K562 (cell line): ENCODE measurements at regions not wholly inside any gene's neighbourhood (a gene's known extent, or its start where the extent isn't known, plus 50 kb on each side); places are given as distances from the start of the nearest gene placed in this dataset.

ENCODE experiments used
- ATAC-seq: fragments of 200-7000 bp; cut with Tn5 transposase; 3 replicates; pipeline ENCODE4 v1.9.1; 2020; ENCODE audit warnings: moderate library complexity
- BruUV-seq: library from RNA; stranded (reverse); fragments of 400-500 nt; replicated peaks from 2 replicates; lab custom pipeline; 2021; lab: Mats Ljungman, UMichigan
- CTCF ChIA-PET: fragments of 300-600 bp; formaldehyde crosslinking; extraction: SDS; loops from one replicate; lab custom pipeline; 2021; ENCODE audit warnings: low intra/inter-chr PET ratio; lab: Yijun Ruan, JAX
- POLR2A ChIA-PET: fragments of 300-600, 350-650 bp; sonication (Branson Sonifier 250); formaldehyde crosslinking; extraction: SDS; loops from one replicate; lab custom pipeline; 2021; ENCODE audit warnings: antibody characterized with exemption, inconsistent platforms; lab: Yijun Ruan, JAX
- DNase-seq, 4 experiments: peaks; one replicate each; pipeline versions ENCODE4 v3.0.0 to v3.0.0-alpha.2; 2011 to 2018; ENCODE audit warnings: low spot score in 3 of 4, mixed read lengths in 3 of 4; ENCODE audit errors: extremely low read depth in 1 of 4
- FAIRE-seq: peaks from 2 replicates; lab custom pipeline; 2011; peaks lifted over from hg19 to GRCh38; lab: Jason Lieb, UNC
- H2AFZ ChIP-seq: 2 replicates; pipeline ENCODE4 v1.6.0; 2011; ENCODE audit warnings: low read depth, low read length, control low read depth, inconsistent platforms
- H3K27ac ChIP-seq: fragments of 200-600 bp; 3 replicates; pipeline ENCODE4 v1.8.0; 2011; ENCODE audit warnings: low read depth, mild to moderate bottlenecking, control low read depth, inconsistent platforms, low read length, moderate library complexity, mixed read lengths; ENCODE audit errors: extremely low read depth
- H3K27me3 ChIP-seq, 2 experiments: fragments of 300-600 bp in 1 of 2; 2 replicates in 1 of 2; 3 replicates in 1 of 2; pipeline versions ENCODE4 v1.6.0 to v1.8.0; 2011; ENCODE audit warnings: inconsistent platforms in 2 of 2, low read length in 2 of 2, mild to moderate bottlenecking in 1 of 2, mixed read lengths in 1 of 2, moderate library complexity in 1 of 2; ENCODE audit not compliant: control insufficient read depth in 2 of 2, insufficient read depth in 2 of 2
- H3K36me3 ChIP-seq: fragments of 300-600 bp; 3 replicates; pipeline ENCODE4 v1.8.0; 2011; ENCODE audit warnings: mild to moderate bottlenecking, low read length, inconsistent platforms; ENCODE audit not compliant: control insufficient read depth, insufficient read depth
- H3K4me1 ChIP-seq, 2 experiments: fragments of 200-600 bp in 1 of 2; replicated peaks in 1 of 2; 2 replicates in 1 of 2; 3 replicates in 1 of 2; pipeline versions ENCODE4 v1.5.1 to v1.8.0; 2011; ENCODE audit warnings: inconsistent platforms in 2 of 2, low read length in 2 of 2, mild to moderate bottlenecking in 1 of 2, mixed read lengths in 1 of 2, moderate library complexity in 1 of 2; ENCODE audit not compliant: control insufficient read depth in 2 of 2, insufficient read depth in 2 of 2
- H3K4me2 ChIP-seq: 2 replicates; pipeline ENCODE4 v1.6.1; 2011; ENCODE audit warnings: low read length, control low read depth, inconsistent platforms, mixed read lengths; ENCODE audit not compliant: insufficient read depth
- H3K4me3 ChIP-seq: fragments of 200-600 bp; sonication (generic), shearing (Covaris generic); 2 replicates; pipeline ENCODE4 v1.5.1; 2016; ENCODE audit warnings: control low read depth, inconsistent platforms
- H3K79me2 ChIP-seq: fragments of 200-600 bp; 3 replicates; pipeline ENCODE4 v1.8.0; 2011; ENCODE audit warnings: low read length, inconsistent platforms; ENCODE audit not compliant: control insufficient read depth, insufficient read depth
- H3K9ac ChIP-seq, 2 experiments: 2 replicates each; pipeline versions ENCODE4 v1.6.0 to v1.6.1; 2011; ENCODE audit warnings: low read depth in 2 of 2, low read length in 2 of 2, control low read depth in 1 of 2, inconsistent platforms in 1 of 2, mild to moderate bottlenecking in 1 of 2, mixed read lengths in 1 of 2; ENCODE audit not compliant: insufficient read depth in 1 of 2
- H3K9me1 ChIP-seq: one replicate; pipeline ENCODE4 v1.6.0; 2011; ENCODE audit warnings: inconsistent platforms, mild to moderate bottlenecking, low read length, moderate library complexity; ENCODE audit not compliant: control insufficient read depth, insufficient read depth
- H3K9me3 ChIP-seq: replicated peaks from 2 replicates; pipeline ENCODE4 v1.5.1; 2011; ENCODE audit warnings: low read depth, low read length, inconsistent platforms; ENCODE audit not compliant: control insufficient read depth, insufficient read depth
- H4K20me1 ChIP-seq: replicated peaks from 2 replicates; pipeline ENCODE4 v1.6.1; 2011; ENCODE audit warnings: low read length, inconsistent platforms, mixed read lengths; ENCODE audit not compliant: control insufficient read depth, insufficient read depth
- ATF4 ChIP-seq: fragments of 450-650 bp; formaldehyde crosslinking; IDR thresholded peaks from 2 replicates; pipeline ENCODE4 v1.4.0; 2022; ENCODE audit warnings: mild to moderate bottlenecking, moderate library complexity
- HMG20B ChIP-seq: fragments of 250-450 bp; sonication (Bioruptor Pico); IDR thresholded peaks from 2 replicates; pipeline ENCODE4 v1.5.0; 2021; ENCODE audit warnings: mild to moderate bottlenecking
- MBD2 ChIP-seq: sonication (generic); IDR thresholded peaks from 2 replicates; pipeline ENCODE4 v1.6.1; 2016; ENCODE audit warnings: low read depth, borderline replicate concordance
- NFATC3 ChIP-seq: fragments of 450-650 bp; IDR thresholded peaks from 2 replicates; pipeline ENCODE4 v1.6.1; 2017; ENCODE audit warnings: mild to moderate bottlenecking
- POU5F1 ChIP-seq: fragments of 150-350 bp; IDR thresholded peaks from 2 replicates; pipeline ENCODE4 v1.6.1; 2014; ENCODE audit warnings: borderline replicate concordance, low read length, low read depth, mild to moderate bottlenecking; ENCODE audit not compliant: partially characterized antibody
- RB1 ChIP-seq: fragments of 450-650 bp; IDR thresholded peaks from 2 replicates; pipeline ENCODE4 v1.6.1; 2017; ENCODE audit warnings: low read depth, mild to moderate bottlenecking
- THRA ChIP-seq: fragments of 450-650 bp; IDR thresholded peaks from 2 replicates; pipeline ENCODE4 v1.6.1; 2017; ENCODE audit warnings: mild to moderate bottlenecking, moderate library complexity
- ZEB2 ChIP-seq: fragments of 450-650 bp; IDR thresholded peaks from 2 replicates; pipeline ENCODE4 v1.6.1; 2016
- ZFP1 ChIP-seq: fragments of 450-650 bp; formaldehyde crosslinking; IDR thresholded peaks from 2 replicates; pipeline ENCODE4 v1.4.0; 2020; ENCODE audit warnings: mild to moderate bottlenecking, mixed read lengths
- ZNF431 ChIP-seq: sonication (generic); formaldehyde crosslinking; IDR thresholded peaks from 2 replicates; pipeline ENCODE4 v1.8.0; 2022; ENCODE audit warnings: mild to moderate bottlenecking, missing genetic modification reagents
- WGBS: fragments of 100-300 bp; shearing (Covaris generic); methylation state at CpG from one replicate; pipeline ENCODE4 v1.1.6; 2016; ENCODE audit warnings: low coverage, mixed read lengths; ENCODE audit not compliant: insufficient coverage; ENCODE audit errors: missing lambda C conversion rate; 5-methylcytosine and 5-hydroxymethylcytosine counted together
- in situ Hi-C: fragments of 300-500 bp; cut with MboI; formaldehyde crosslinking; loops from 4 replicates; pipeline ENCODE4 v1.15.0; 2018; ENCODE audit warnings: inconsistent platforms, mixed read lengths
- intact Hi-C: fragments of 100-400 bp; cut with micrococcal nuclease; formaldehyde crosslinking; loops from 2 replicates; pipeline ENCODE4 v1.14.2; 2022

- Histone ChIP-seq H3K79me2 (no peaks in the 10 kb centered on the region), H3K27ac (no peak overlapping the region), H3K4me3 (no peak overlapping the region), H3K9me1 (no peaks in the 10 kb centered on the region), H3K9me3 (no peaks in the 10 kb centered on the region), H3K9ac (no peak overlapping the region), H4K20me1 (no peaks in the 10 kb centered on the region), H3K4me2 (no peak overlapping the region), H3K4me1 (no peaks in the 10 kb centered on the region), H2AFZ (no peak overlapping the region), H3K27me3 (no peaks in the 10 kb centered on the region), H3K36me3 (no peaks in the 10 kb centered on the region)
- ATAC-seq (no peak), DNase-seq (no peak), FAIRE-seq (no peak)
- 8% methylated on average over 1 of the region's 1 CpG for WGBS
- CTCF ChIA-PET: no interaction called here
- BruUV-seq: no TSS peak
- intact Hi-C loops (no loop called here), in situ Hi-C loops (no loop called here)
- POLR2A ChIA-PET: no interaction called here
- TF ChIP-seq ZFP1 (CRISPR knock-in tag) (no peak), MBD2 (no peak), HMG20B (CRISPR knock-in tag) (no peak), NFATC3 (no peak), ZEB2 (no peak), RB1 (no peak), POU5F1 (no peak), ZNF431 (CRISPR knock-in tag) (no peak), THRA (no peak), ATF4 (CRISPR knock-in tag) (no peak)
These were observed 137.6 kb upstream of the THSD7A start for GRCh38 chr7:11969643-11970042.
